HG03354 (cell line): ENCODE measurements at regions not wholly inside any gene's neighbourhood (a gene's known extent, or its start where the extent isn't known, plus 50 kb on each side); places are given as distances from the start of the nearest gene placed in this dataset.
"Not testable (repeated sequence)": the region's sequence is repeated elsewhere in the genome, so short reads cannot be mapped to it uniquely, and the experiment has no call there.

ENCODE experiments used
- ATAC-seq: cut with Tn5 transposase; IDR thresholded peaks from one replicate; pipeline ENCODE4 v1.9.1; 2021; ENCODE audit warnings: mild to moderate bottlenecking; ENCODE audit not compliant: unreplicated experiment, poor library complexity, severe bottlenecking

- no peak for ATAC-seq
Observed at GRCh38 chrX:45681891-45682290, 481.2 kb upstream of the DIPK2B start.

GRCh38 chrX:45669715-45670340 is 469.2 kb upstream of the DIPK2B start:
- ATAC-seq = no peak

GRCh38 chrX:45668686-45669443 is 468.2 kb upstream of the DIPK2B start:
- ATAC-seq = no peak

GRCh38 chrX:45667666-45668065 is 467.0 kb upstream of the DIPK2B start:
- no peak for ATAC-seq

- ATAC-seq = no peak
Observed at GRCh38 chrX:45664727-45665290, 464.1 kb upstream of the DIPK2B start.

- ATAC-seq = no peak
Observed at GRCh38 chrX:45660477-45660876, 459.8 kb upstream of the DIPK2B start.

- no peak for ATAC-seq
Observed at GRCh38 chrX:45633419-45633818, 432.7 kb upstream of the DIPK2B start.

- no peak for ATAC-seq
Observed at GRCh38 chrX:45632506-45632905, 431.8 kb upstream of the DIPK2B start.

- no peak for ATAC-seq
Observed at GRCh38 chrX:45630078-45630477, 429.4 kb upstream of the DIPK2B start.

- no peak for ATAC-seq
Observed at GRCh38 chrX:45628041-45628440, 427.4 kb upstream of the DIPK2B start.

GRCh38 chrX:45623266-45623665 is 422.6 kb upstream of the DIPK2B start:
- no peak for ATAC-seq

- no peak for ATAC-seq
Observed at GRCh38 chrX:45622538-45622937, 421.9 kb upstream of the DIPK2B start.

GRCh38 chrX:45622042-45622423 is 421.4 kb upstream of the DIPK2B start:
- no peak for ATAC-seq

- no peak for ATAC-seq
Observed at GRCh38 chrX:45621376-45622041, 420.8 kb upstream of the DIPK2B start.

GRCh38 chrX:45619290-45619689 is 418.6 kb upstream of the DIPK2B start:
- ATAC-seq = no peak

GRCh38 chrX:45615591-45615990 is 414.9 kb upstream of the DIPK2B start:
- not testable (repeated sequence) for ATAC-seq

- ATAC-seq = no peak
Observed at GRCh38 chrX:45614853-45615252, 414.2 kb upstream of the DIPK2B start.

- no peak for ATAC-seq
Observed at GRCh38 chrX:45602151-45602550, 401.5 kb upstream of the DIPK2B start.

GRCh38 chrX:45601052-45601451 is 400.4 kb upstream of the DIPK2B start:
- ATAC-seq = no peak

GRCh38 chrX:45598861-45599260 is 398.2 kb upstream of the DIPK2B start:
- no peak for ATAC-seq
